Aorta (tissue), 5 donors: ENCODE measurements at regions not wholly inside any gene's neighbourhood (a gene's known extent, or its start where the extent isn't known, plus 50 kb on each side); places are given as distances from the start of the nearest gene placed in this dataset.
A peak's percentile ranks its signal among the peaks of the same experiment; 100 is the strongest.

Experiments used
- ATAC-seq: fragments of 200-7000 bp; cut with Tn5 transposase; one replicate; pipeline ENCODE4 v1.9.1; 2022; ENCODE audit warnings: moderate library complexity; ENCODE audit not compliant: low FRiP score
- DNase-seq, 2 donors: peaks; one replicate each; pipeline ENCODE4 v3.0.0-alpha.2; 2020
- H3K27ac ChIP-seq, 2 donors: one replicate each; pipeline ENCODE4 v1.5.1; 2013; ENCODE audit warnings: low read length in 2 of 2, mild to moderate bottlenecking in 2 of 2, moderate library complexity in 2 of 2, control low read depth in 1 of 2, inconsistent platforms in 1 of 2, low read depth in 1 of 2
- H3K27me3 ChIP-seq, 2 donors: one replicate each; pipeline ENCODE4 v1.6.1; 2013; ENCODE audit warnings: control low read depth in 1 of 2, low read length in 1 of 2, mild to moderate bottlenecking in 1 of 2, moderate library complexity in 1 of 2; ENCODE audit not compliant: insufficient read depth in 2 of 2, control insufficient read depth in 1 of 2
- H3K36me3 ChIP-seq, 2 donors: one replicate each; pipeline ENCODE4 v1.6.1; 2013; ENCODE audit warnings: control low read depth in 1 of 2, low read length in 1 of 2, mild to moderate bottlenecking in 1 of 2; ENCODE audit not compliant: insufficient read depth in 2 of 2, control insufficient read depth in 1 of 2
- H3K4me1 ChIP-seq, 2 donors: one replicate each; pipeline ENCODE4 v1.6.1; 2013; ENCODE audit warnings: low read length in 2 of 2, control low read depth in 1 of 2, mild to moderate bottlenecking in 1 of 2, moderate library complexity in 1 of 2; ENCODE audit not compliant: insufficient read depth in 2 of 2, control insufficient read depth in 1 of 2
- H3K4me3 ChIP-seq, 2 donors: one replicate each; pipeline ENCODE4 v1.5.1; 2013; ENCODE audit warnings: low read length in 2 of 2, control low read depth in 1 of 2, mild to moderate bottlenecking in 1 of 2
- H3K9me3 ChIP-seq: one replicate; pipeline ENCODE4 v1.6.1; 2013; ENCODE audit warnings: mild to moderate bottlenecking, low read length; ENCODE audit not compliant: control insufficient read depth
- WGBS, 2 donors: extraction: QIAGEN DNeasy Blood & Tissue Kit; methylation state at CpG; one replicate each; pipeline ENCODE4 v1.1.7; 2013; 5-methylcytosine and 5-hydroxymethylcytosine counted together
- intact Hi-C, 2 donors: fragments of 100-400 bp; cut with DNase I; formaldehyde crosslinking; loops; one replicate each; pipeline versions ENCODE4 v1.14.2 to v1.15.0; 2022
- donor health status: healthy with polysubstance abuse.
- donor health status: Bipolar disorder and iron deficiency.
- donor health status: DM: no; HTN: no; CAD: no.
- donor health status: DM: no; HTN: no; CAD: no.
- donor health status: DM: yes; HTN: yes; CAD: no.

DNA sequence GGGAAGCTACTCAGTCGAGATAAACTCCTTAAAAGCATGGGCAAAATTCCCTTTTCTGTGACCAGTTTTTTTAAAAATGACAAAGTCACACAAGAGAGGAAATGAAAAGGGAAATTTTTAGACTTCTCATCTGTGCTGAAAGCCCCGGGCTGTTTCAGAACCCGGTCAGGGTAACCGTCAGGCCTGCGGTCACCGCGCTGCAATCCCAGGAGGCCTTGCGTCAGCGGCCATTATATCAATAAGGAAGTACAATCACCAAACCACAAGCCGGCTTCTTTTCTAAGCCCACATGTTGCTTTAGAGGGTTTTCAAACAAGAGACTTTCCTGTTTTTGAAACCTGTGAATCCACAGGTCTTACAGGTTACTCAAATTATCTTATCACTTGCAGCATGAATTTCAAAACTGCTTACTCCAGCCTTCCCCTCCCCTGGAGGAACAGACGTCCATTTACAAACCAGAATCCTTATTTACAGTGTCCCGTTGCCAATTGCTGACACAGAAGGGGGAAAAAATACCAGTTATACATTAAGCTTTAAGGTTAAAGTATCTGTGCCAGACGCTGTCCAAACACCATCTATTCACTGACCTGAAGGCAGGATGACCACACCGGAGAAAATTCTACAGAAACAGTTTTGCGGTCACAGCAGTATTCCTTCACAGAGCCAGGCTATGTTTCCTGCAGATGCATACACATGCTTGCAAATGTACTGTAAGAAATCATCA is 165.3 kb downstream of the TOMM20 start:
- H3K4me1 ChIP-seq: peaks cover 3 to 5% of the 10 kb centered on the region in 2 donors
- 22 to 23% methylated on average over 15 of the region's 15 CpGs for WGBS, 2 donors
- intact Hi-C loops: loop anchor here in 1 of 2 donors (5.0 kb wide), 1 partner anchor 36 kb away; no protein-coding TSS in a partner anchor
- no peaks in the 10 kb centered on the region for H3K9me3 ChIP-seq
- H3K27ac ChIP-seq: peak overlapping the region; percentile 55 to 67
- DNase-seq: peak; percentile 90 to 94
- H3K4me3 ChIP-seq: no peak overlapping the region
- no peaks in the 10 kb centered on the region for H3K27me3 ChIP-seq
- no peaks in the 10 kb centered on the region for H3K36me3 ChIP-seq
- ATAC-seq: peak; percentile 72

DNA sequence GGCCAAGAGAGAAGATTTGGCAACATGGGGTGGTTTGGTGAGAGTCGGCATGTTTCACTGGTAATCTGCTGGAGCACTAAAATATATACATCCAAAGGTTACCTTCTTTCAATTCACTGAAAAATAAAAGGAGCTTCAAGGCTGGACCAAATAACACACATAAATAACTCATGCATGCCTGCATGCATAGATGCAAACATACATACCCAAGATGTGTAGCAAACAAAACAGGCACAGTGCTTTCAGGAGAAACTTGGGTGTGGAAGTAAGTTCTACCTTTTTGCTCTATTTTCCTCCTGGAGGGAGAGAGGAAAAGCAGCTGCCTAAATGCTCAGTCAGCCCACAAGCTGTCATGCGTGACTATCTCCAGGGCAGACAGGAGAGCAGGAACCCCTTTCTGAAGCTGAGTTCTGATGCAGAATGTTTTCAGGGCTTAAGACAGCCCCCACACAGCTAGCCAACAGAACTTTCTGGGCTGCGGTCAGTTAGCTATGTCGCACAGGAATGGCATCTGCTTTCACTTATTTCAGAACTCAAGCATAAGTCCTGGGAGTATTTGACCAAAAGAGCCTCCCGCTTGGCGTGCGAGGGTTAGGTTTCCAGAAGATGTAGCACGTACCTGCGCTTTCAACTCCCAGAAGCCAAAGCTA is 166.2 kb downstream of the TOMM20 start:
- Histone ChIP-seq H3K27ac (peak overlapping the region; percentile 46 to 90), H3K9me3 (no peaks in the 10 kb centered on the region), H3K4me3 (no peak overlapping the region), H3K4me1 (peaks cover 3 to 5% of the 10 kb centered on the region in 2 donors), H3K36me3 (no peaks in the 10 kb centered on the region), H3K27me3 (no peaks in the 10 kb centered on the region)
- intact Hi-C loops: loop anchor here in 1 of 2 donors (5.0 kb wide), 1 partner anchor 35 kb away; no protein-coding TSS in a partner anchor
- DNase-seq (peak; percentile 78 to 84), ATAC-seq (peak; percentile 78)
- WGBS, 2 donors: 1 to 2% methylated on average over 9 of the region's 9 CpGs

GRCh38 chr1:234961456-234962339 is 166.9 kb downstream of the TOMM20 start:
- H3K36me3 ChIP-seq: no peaks in the 10 kb centered on the region
- 32 to 33% methylated on average over 9 of the region's 9 CpGs for WGBS, 2 donors
- no peaks in the 10 kb centered on the region for H3K27me3 ChIP-seq
- DNase-seq: no peak
- H3K4me3 ChIP-seq: no peak overlapping the region
- H3K9me3 ChIP-seq: no peaks in the 10 kb centered on the region
- peak; percentile 69 for ATAC-seq
- H3K27ac ChIP-seq: peak overlapping the region in 1 of 2 donors; percentile 90
- intact Hi-C loops: loop anchor here in 1 of 2 donors (5.0 kb wide), 1 partner anchor 34 kb away; no protein-coding TSS in a partner anchor
- H3K4me1 ChIP-seq: peaks cover 3 to 5% of the 10 kb centered on the region in 2 donors

GRCh38 chr1:234960722-234961455 is 167.7 kb downstream of the TOMM20 start:
- DNase-seq (no peak), ATAC-seq (peak; percentile 34)
- intact Hi-C loops: loop anchor here in 1 of 2 donors (5.0 kb wide), 1 partner anchor 34 kb away; no protein-coding TSS in a partner anchor
- H3K4me3 ChIP-seq: no peak overlapping the region
- H3K27ac ChIP-seq: peak overlapping the region; percentile 7 to 17
- peaks cover 3 to 5% of the 10 kb centered on the region in 2 donors for H3K4me1 ChIP-seq
- no peaks in the 10 kb centered on the region for H3K36me3 ChIP-seq
- H3K27me3 ChIP-seq: no peaks in the 10 kb centered on the region
- 56% methylated on average over 17 of the region's 17 CpGs for WGBS, 2 donors
- H3K9me3 ChIP-seq: no peaks in the 10 kb centered on the region

- Histone ChIP-seq H3K9me3 (no peaks in the 10 kb centered on the region), H3K36me3 (no peaks in the 10 kb centered on the region), H3K27ac (no peak overlapping the region), H3K4me1 (peaks cover 3 to 5% of the 10 kb centered on the region in 2 donors), H3K4me3 (no peak overlapping the region), H3K27me3 (no peaks in the 10 kb centered on the region)
- intact Hi-C loops: no loop called here
- ATAC-seq (no peak), DNase-seq (no peak)
- 93 to 95% methylated on average over 21 of the region's 21 CpGs for WGBS, 2 donors
Observed at GRCh38 chr1:234958706-234959657, 169.7 kb downstream of the TOMM20 start.

DNA sequence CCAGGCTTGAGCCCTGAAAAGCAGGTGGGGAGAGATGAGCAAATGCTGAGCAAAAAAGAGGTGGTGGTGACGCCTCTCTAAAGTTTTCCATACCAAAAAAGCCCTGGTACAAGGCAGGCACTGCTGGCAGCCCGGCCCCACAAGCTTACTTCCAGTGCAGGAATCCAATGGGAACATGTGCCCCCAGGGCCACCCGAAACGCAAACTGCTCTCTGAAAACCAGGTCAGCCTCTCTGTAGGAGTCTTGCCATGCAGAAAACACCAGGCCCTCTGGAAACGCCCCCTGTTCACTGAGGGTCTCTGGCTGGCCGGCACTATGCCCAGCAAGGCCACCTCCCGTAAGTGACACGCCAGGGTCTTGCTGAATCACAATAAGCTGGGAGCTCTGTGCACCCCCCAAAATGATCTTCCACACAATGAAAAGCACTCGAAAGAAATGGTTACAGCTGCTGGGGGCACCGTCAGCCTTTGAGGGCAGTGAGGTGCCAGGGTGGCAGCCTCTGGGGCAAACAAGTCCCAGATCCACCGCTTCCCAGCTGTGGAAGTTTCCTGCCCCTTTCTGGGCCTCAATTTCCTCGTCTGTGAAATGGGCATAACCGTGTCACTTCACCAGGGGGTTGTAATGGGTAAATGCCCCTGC is 170.5 kb downstream of the TOMM20 start:
- Histone ChIP-seq H3K27me3 (no peaks in the 10 kb centered on the region), H3K4me3 (no peak overlapping the region), H3K9me3 (no peaks in the 10 kb centered on the region), H3K36me3 (no peaks in the 10 kb centered on the region), H3K27ac (no peak overlapping the region), H3K4me1 (peaks cover 3 to 5% of the 10 kb centered on the region in 2 donors)
- intact Hi-C loops: no loop called here
- no peak for DNase-seq
- ATAC-seq: no peak
- WGBS, 2 donors: 65 to 68% methylated on average over 13 of the region's 13 CpGs

- H3K4me1 ChIP-seq: peaks cover 3 to 5% of the 10 kb centered on the region in 2 donors
- 79 to 82% methylated on average over 14 of the region's 14 CpGs for WGBS, 2 donors
- H3K9me3 ChIP-seq: no peaks in the 10 kb centered on the region
- intact Hi-C loops: no loop called here
- no peaks in the 10 kb centered on the region for H3K27me3 ChIP-seq
- DNase-seq: no peak
- H3K4me3 ChIP-seq: no peak overlapping the region
- H3K36me3 ChIP-seq: no peaks in the 10 kb centered on the region
- H3K27ac ChIP-seq: peak overlapping the region in 1 of 2 donors; percentile 35
- ATAC-seq: no peak
Observed at GRCh38 chr1:234957330-234958065, 171.1 kb downstream of the TOMM20 start.
